ENCODE measurements at regions not wholly inside any gene's neighbourhood (a gene's known extent, or its start where the extent isn't known, plus 50 kb on each side); places are given as distances from the start of the nearest gene placed in this dataset.
"Not testable (repeated sequence)": the region's sequence is repeated elsewhere in the genome, so short reads cannot be mapped to it uniquely, and the experiment has no call there.

DNA sequence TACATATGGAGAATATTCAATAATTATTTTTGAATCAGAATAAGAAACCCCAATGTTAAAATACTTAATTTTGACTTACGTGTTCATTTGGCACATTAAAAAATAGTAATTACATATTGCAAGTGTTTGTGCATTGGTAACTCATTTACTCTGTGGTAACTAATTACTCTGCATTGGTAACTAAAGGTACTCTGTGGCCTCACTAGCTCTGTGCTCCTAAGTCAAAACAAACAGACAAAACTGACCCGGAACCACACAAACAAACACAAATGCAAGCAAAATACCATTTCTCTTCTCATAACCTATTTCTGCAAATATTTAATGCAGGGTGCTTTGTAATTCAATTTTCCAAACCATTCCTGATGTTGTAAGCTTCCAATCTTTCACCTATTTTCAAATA lies 1244.3 kb downstream of the REEP3 start:
- in situ Hi-C loops (cut with MboI; ENCODE audit: low sequenced_read_pairs), result no loop called here

DNA sequence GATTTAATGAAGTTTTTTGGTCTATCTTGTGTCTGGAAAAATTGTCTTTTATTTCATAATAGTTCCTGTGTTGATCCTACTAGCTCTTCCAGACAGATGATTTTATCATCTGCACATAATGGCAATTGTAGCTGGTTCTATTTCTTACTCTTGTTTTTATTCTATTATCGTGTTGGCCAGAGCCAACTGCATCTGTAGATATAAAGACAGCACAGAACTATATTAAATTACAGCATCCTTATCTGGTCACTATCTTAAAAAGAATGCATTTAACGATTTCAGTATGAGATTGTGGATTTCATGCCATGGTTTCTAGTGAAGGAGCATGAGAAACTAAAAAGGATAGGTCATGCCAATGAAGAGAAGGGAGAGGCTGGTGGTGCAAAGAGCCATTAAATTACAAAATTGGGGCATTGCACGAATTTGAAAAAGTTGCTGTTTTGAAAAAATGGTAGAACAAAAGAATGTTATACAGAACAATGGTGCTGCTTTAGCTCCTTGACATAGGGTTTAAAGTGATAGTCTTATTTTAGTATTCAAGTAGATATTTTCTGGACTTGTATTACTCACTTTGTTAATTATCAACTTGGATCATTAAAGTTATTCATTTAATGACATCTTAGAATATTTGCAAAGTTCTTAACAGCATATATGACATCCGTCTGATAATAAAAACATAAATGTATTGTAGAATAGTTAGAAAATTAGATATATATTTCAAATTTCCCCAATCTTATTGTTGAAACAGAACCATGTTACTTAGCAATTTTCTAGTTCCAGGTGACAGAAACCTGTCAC lies 1250.3 kb downstream of the REEP3 start:
- in situ Hi-C loops (cut with MboI; ENCODE audit: low sequenced_read_pairs), result no loop called here

DNA sequence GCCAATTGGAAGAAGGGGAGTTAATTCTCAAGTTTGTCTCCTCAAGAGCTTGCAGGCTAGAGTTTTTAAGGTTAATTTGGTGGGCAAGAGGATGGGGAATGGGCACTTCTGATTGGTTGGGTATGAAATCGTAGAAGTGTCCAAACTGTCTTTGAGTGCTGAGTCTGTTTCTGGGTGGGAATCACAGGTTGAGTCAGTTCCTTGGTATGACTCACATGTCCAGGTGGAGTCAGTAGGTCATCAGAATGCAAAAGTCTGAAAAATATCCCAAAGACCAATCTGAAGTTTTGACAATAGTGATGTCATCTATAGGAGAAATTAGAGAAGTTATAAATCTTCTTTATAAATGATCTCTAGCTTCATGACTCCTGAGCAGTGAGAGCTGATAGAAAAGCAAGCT lies 1252.2 kb downstream of the REEP3 start:
- in situ Hi-C loops (cut with MboI; ENCODE audit: low sequenced_read_pairs), result no loop called here

DNA sequence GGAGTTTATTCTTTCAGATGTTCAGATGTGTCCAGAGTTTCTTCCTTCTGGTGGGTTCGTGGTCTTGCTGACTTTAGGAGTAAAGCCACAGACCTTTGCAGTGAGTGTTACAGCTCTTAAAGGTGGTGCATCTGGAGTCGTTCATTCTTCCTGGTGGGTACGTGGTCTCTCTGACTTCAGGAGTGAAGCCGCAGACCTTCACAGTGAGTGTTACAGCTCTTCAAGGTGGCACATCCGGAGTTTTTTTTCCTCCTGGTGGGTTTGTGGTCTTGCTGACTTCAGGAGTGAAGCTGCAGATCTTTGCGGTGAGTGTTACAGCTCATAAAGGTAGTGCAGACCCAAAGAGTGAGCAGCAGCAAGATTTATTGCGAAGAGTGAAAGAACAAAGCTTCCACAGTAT lies 1263.2 kb downstream of the REEP3 start:
- in situ Hi-C loops (cut with MboI; ENCODE audit: low sequenced_read_pairs), result not testable (repeated sequence)

DNA sequence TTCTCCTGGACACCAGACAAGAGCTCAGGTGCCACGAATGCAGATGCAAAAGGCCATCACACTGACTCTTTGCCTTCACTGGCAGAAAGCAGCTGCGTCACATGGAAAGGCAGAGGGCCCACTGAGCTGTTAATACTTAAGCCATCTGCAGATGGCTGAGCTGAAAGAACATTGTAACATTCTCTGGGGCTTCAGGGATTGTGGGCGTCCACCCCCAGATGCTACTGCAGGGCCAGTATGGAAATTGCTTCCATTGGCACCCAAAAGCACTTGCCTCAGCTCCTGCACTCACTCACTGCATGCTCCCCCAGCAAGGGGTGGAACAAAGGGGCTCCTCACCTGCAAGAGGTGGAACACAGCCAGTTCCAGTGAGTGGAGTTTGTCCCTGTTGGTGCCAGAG lies 1264.6 kb downstream of the REEP3 start:
- in situ Hi-C loops (cut with MboI; ENCODE audit: low sequenced_read_pairs), result no loop called here

DNA sequence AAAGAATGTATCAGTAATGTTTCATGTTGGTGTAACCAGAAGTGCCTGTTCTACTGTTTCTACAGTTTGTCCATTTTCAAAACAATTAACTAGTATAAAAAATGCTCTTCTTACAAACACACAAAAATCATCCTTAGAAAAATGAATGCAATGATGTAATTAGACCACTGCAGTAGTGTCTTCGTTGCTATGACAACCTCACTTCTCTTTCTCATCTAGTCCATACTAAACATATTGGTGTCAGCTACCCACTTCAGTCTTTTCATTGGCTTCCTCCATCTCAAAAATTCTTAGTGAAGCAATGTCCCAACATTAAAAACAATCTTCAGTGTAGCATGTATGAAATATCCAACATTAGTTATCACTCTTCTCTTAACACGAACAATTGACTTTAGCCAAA lies 1265.8 kb downstream of the REEP3 start:
- in situ Hi-C loops (cut with MboI; ENCODE audit: low sequenced_read_pairs), result no loop called here

DNA sequence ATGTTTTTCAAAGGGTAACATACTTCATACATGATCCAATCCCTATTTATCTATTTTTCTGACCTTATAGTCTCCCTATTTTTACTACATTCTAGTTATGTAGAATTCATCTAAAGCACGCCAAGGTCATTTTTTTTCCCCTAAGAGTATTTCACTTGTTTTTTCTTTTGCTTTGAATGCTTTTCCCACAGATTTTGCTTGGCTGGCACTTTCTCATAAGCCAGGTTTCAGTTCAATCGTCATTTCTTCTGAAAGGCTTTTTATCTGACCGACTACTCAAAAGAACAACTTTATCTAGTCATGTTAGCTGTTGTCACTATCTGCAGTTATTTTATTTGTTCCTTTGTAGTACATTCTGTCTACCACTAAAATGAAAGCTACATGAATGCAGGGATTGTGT lies 1274.6 kb downstream of the REEP3 start:
- in situ Hi-C loops (cut with MboI; ENCODE audit: low sequenced_read_pairs), result no loop called here

DNA sequence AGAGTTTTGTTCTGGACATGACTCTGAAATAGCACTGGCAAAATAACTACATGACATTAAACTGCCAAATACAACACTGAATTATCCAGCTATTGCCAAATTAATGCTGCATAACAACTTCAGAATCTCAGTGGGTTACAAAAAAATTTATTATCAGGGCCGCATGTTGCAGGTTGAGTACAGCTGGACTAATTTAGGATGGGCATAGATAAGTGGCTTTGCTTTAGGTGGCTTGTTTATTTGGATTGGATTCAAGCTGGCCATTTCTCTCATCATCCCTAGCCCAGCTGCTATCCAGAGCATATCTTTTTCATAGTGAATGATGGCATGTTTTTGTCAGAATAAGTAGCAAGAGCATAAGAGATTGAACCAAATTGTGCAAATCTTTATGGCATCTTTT lies 1277.1 kb downstream of the REEP3 start:
- in situ Hi-C loops (cut with MboI; ENCODE audit: low sequenced_read_pairs), result no loop called here

DNA sequence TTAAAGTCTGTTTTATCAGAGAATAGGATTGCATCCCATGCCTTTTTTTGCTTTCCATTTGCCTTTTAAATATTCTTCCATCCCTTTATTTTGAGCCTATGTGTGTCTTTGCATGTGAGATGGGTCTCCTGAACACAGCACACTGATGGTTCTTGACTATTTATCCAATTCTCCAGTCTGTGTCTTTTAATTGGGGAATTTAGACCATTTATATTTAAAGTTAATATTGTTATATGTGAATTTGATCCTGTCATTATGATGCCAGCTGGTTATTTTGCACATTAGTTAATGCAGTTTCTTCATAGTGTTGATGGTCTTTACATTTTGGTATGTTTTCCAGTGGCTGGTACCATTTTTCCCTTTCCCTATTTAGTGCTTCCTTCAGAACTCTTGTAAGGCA lies 1287.0 kb downstream of the REEP3 start:
- in situ Hi-C loops (cut with MboI; ENCODE audit: low sequenced_read_pairs), result not testable (repeated sequence)

DNA sequence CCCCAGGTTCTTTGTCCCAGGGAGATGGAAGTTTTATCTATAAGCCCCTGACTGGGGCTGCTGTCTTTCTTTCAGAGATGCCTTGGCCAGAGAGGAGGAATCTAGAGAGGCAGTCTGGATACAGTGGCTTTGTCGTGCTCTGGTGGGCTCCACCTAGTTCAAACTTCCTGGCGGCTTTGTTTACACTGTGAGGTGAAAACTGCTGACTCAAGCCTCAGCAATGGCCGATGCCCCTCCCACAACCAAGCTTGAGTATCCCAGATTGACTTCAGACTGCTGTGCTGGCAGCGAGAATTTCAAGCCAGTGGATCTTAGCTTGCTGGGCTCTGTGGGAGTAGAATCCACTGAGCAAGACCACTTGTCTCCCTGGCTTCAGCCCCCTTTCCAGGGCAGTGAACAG lies 1288.8 kb downstream of the REEP3 start:
- in situ Hi-C loops (cut with MboI; ENCODE audit: low sequenced_read_pairs), result not testable (repeated sequence)

DNA sequence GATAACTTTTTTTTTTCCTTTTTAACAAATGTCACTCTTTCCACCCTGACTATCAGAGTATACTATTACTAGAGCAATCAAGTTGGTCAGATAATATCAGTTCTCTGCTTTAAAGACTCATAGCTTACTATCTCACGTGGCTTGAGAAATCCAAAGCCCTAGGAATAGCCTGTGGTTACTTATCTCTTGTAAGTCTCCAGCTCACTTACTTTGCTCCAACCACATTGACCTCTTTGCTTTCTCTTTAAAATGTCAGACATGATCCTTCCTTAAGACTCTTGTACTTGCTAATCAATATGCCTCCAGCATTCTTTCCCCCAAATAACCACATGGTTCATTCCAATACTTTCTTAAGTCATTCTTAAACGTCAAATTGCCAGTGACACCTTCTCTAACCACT lies 1292.2 kb downstream of the REEP3 start:
- in situ Hi-C loops (cut with MboI; ENCODE audit: low sequenced_read_pairs), result no loop called here

DNA sequence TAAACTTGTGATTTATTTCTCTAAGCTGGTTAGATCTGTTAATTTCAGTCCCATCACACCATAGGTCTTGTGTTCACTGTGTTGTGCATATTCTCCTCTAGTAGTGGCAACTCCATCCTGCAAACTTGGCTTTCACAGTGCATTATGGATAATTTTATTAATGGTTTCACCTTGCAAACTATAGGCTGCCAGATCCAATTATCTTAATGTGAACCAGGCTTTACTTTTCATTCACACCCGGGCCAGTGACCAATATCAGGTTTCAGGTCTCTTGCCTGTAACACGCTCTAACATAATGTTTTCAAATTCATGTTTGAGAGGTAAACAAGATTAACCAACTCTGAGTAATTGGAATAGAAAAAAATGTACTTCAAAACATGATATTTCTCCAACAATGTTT lies 1293.0 kb downstream of the REEP3 start:
- in situ Hi-C loops (cut with MboI; ENCODE audit: low sequenced_read_pairs), result no loop called here

DNA sequence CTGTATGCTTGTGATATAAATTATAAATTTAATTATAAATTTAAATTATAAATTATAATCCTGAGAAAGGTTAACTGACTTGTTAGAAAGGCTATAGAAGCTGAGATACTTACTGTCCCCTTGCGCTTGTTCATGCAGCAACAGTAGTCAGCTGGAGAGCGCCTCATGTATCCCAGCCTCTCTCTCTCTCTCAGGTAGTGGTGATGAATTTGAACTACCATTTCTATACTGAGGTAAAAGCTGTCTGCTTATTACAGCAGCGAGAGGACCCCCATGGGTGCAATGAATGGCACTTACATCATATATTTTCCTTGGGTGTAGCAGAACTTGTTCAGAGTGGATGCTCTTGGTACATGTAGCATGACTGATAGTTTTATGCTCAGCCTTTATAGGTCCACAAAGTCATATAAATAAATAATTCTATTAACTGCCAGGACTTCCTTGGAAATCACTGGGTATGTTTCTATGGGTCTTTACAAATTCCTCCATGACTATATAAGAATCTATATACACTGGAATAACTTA lies 1308.7 kb downstream of the REEP3 start:
- in situ Hi-C loops (cut with MboI; ENCODE audit: low sequenced_read_pairs), result no loop called here

DNA sequence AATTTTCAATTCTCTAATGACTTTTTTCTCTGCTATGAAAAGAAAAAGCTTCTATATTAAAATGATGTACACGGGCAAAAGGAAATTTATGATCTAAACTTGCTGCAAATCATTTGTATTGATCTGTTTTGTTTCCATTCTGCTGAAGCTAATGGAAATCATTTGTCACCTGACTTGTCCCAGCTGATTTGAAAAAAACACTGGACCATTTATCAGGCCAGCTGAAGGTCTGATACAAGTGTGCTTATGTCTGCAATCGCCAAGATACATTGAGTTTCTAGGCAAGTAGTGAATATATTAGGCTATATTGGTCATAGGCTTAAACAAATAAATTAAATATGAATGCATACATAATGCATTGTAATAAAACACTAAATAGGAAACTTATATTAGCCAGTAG lies 1309.7 kb downstream of the REEP3 start:
- in situ Hi-C loops (cut with MboI; ENCODE audit: low sequenced_read_pairs), result no loop called here

DNA sequence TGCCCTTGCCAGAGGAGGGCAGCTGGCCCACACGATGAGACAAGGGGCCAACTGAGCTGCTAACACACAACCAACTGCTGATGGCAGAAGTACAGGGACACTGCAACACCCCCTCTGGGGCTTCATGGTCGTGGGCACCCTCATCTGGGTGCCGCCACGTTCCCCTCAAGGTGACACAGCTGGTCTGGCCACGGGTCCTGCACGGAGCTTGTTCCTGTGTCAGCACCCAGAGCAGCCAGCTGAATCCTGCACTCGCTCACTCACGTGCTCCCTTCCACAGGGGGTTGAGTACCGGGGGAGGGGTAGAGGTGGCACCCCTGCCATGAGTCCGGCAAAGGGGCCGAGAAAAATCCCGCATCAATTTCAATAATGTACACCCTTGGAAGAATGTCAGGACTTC lies 1319.1 kb downstream of the REEP3 start:
- in situ Hi-C loops (cut with MboI; ENCODE audit: low sequenced_read_pairs), result no loop called here

DNA sequence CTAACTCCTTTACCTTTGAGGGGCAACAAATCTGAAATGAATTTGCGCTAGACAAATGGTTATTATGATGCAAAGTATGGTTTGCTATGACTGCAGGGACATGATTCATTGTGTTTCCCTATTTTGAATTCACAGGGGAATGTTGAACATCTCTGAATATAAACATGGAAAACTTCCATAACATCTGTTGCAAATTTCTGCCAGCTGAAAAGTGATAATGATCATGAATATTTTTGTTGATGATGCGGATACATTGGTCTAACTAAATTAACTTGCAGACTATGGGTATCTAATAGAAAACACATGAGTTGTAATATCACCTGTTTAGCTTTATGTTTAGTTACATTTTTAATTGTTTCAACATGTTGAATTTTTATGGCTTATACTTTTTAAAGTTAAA lies 1325.5 kb downstream of the REEP3 start:
- in situ Hi-C loops (cut with MboI; ENCODE audit: low sequenced_read_pairs), result no loop called here

DNA sequence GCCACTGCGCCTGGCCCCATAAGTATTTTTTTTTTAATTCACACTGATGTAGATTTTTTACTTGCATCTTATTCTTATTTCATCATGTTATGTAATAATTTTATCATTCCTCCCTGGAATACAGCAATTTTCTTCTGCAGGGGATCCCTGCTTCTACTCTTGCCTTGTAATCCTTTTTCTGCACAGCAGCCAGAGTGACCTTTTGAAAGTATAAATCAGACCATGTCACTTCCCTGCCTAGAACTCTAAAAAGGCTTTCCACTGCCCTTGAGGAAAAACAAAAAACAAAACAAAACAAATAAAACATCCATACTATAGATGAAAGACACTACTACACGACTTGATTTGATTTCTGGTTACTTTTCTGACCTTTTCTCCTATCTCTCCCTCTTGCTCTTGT lies 1334.7 kb downstream of the REEP3 start:
- in situ Hi-C loops (cut with MboI; ENCODE audit: low sequenced_read_pairs), result no loop called here

DNA sequence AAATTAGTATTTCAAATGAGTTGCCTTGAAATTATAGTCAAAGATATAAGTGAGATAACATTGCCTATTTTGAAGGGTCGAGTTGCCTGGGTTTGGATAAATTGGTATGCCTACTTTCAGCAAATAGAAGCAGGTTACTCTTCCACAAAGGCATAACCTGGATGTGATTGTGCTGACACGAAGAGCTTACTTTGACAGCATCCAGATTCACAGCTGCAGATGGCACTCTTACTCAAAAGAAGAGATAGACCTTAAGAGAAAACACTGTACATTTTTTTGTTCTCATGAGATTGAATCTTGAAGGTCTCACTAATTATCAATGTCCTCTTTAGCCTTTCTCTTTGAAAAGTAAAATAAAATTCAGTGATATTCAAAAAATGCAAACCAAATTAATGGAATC lies 1338.7 kb downstream of the REEP3 start:
- in situ Hi-C loops (cut with MboI; ENCODE audit: low sequenced_read_pairs), result no loop called here

DNA sequence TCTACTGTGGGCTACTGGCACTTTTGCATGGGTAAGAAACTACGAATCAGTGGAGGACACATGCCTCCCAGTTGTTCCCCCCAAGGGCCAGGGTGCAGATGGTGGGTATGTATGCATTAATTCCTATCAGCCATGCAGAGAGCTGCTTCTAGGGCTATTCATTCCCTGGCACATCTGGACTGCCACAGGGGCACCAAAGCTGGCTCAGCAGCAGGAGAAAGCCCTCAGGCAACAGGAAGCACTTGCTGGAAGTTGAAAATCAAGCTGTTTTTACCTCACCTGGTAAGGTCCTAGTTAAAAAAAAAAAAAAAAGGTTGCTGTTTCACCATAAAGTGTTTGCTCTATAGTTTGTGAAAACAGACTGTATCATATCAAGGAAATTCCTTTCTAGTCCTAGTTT lies 1342.6 kb downstream of the REEP3 start:
- in situ Hi-C loops (cut with MboI; ENCODE audit: low sequenced_read_pairs), result no loop called here

DNA sequence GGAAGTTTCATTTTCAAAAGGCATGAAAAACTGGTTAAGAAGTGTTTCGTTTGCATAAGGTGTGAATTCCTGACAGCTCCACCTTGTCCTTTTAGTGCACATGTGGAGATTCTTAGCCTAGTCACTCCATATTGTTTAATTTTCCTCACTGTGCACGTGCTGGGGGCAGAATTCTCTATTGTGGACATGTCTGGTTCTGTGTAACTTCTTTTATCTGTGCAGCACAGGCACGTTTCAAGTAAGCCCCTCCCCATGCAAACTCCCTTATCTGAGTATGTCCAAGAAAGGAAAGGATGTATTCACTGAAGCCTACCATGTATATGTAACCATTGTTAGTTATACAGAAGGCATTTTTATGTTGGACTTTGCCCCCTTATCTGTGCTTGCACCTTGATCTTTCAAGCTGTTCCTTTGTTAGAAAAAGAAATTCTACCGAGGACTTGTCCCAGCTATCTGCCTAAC lies 1346.3 kb downstream of the REEP3 start:
- in situ Hi-C loops (cut with MboI; ENCODE audit: low sequenced_read_pairs), result no loop called here

DNA sequence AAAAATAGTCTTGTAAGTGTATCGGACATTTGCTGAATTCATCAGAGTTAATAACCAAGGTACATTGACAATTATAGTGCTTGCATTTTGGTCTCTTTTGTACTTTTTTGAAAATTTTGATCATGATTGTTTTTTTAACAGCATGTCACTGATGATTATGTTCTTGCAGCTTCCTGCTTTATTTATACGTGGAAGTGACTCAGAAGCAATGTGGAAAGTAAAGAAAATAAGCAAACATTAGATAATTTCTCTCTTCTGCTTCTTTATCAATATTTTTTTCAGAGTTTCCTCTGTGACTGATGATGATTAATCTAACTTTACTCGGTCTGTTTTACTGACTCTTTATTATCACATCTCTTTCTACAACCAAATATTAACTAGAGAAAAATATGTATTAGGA lies 1351.9 kb downstream of the REEP3 start:
- in situ Hi-C loops (cut with MboI; ENCODE audit: low sequenced_read_pairs), result no loop called here

DNA sequence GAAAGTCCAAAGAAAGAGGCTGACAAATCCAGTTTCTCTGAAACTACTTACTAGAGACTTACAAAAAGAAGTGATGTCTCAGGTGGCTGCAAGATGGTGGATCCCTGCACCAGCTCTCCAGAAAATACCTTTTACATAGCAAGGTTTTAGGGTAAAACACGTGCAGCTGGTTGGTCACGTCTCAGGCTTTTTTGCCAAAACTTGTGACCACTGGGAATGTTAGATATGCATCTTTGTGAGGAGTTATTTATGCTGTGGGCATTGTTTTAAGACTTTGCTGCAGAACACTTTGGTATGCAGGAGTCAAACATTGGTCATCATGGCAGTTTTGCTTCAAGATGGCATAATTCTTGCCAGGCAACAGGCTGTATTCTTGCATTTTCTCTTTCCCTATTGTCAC lies 1352.8 kb downstream of the REEP3 start:
- in situ Hi-C loops (cut with MboI; ENCODE audit: low sequenced_read_pairs), result no loop called here

DNA sequence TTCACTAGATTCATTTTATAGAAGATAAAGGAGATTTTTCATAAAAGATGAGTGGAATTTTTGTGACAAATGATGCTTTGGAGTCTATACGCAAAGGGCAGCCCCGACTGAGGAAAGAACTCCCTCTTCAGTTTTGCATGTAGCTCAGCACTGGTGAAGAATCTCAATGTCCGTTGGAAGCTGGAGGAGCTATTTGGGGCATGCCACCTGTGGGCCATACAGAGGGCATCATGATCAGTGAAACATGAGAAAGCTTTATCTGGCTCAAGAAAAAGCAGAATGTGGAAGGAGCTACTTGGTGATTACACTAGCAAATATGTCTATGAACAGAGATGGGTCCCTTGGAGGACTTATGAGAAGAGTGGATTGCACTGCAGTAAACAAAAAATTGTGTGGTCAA lies 1359.3 kb downstream of the REEP3 start:
- in situ Hi-C loops (cut with MboI; ENCODE audit: low sequenced_read_pairs), result no loop called here
